ENCODE measurements at regions not wholly inside any gene's neighbourhood (a gene's known extent, or its start where the extent isn't known, plus 50 kb on each side); places are given as distances from the start of the nearest gene placed in this dataset.
"Not testable (repeated sequence)": the region's sequence is repeated elsewhere in the genome, so short reads cannot be mapped to it uniquely, and the experiment has no call there.

DNA sequence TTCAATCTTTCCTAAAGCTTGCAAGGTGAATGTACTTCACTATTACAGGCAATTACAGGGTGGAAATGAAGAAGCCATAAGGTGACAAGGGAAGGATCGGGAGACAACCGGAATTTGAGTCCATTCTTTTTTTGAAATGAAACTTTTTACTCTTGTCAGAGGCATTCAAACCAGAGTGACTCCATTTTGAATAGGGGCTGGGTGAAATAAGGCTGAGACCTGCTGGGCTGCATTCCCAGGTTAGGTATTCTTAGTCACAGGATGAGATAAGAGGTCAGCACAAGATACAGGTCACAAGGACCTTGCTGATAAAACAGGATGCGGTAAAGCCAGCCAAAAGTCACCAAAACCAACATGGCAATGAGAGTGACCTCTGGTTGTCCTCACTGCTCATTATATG, 363.3 kb downstream of the TYW1 start:
- TF ChIP-seq, protein P1, sequence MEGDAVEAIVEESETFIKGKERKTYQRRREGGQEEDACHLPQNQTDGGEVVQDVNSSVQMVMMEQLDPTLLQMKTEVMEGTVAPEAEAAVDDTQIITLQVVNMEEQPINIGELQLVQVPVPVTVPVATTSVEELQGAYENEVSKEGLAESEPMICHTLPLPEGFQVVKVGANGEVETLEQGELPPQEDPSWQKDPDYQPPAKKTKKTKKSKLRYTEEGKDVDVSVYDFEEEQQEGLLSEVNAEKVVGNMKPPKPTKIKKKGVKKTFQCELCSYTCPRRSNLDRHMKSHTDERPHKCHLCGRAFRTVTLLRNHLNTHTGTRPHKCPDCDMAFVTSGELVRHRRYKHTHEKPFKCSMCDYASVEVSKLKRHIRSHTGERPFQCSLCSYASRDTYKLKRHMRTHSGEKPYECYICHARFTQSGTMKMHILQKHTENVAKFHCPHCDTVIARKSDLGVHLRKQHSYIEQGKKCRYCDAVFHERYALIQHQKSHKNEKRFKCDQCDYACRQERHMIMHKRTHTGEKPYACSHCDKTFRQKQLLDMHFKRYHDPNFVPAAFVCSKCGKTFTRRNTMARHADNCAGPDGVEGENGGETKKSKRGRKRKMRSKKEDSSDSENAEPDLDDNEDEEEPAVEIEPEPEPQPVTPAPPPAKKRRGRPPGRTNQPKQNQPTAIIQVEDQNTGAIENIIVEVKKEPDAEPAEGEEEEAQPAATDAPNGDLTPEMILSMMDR (IDR thresholded peaks at IDR 0.05; ENCODE audit: insufficient read depth, low read length, poor library complexity, severe bottlenecking): no peak

DNA sequence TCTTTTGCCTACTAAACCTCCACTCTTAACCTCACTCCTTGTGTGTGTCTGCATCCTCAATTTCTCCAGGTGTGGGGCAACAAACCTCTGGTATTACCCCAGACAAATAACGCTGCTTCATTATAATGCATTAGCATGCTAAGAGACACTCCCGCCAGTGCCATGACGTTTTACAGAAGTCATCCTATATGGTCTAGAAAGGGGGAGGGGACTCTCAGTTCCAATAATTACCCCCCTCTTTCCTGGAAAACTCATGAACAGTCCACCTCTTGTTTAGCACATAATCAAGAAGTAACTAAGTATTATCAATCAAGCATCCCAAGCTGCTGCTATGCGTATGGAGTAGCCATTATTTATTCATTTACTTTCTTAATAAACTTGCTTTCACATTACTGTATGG, 364.5 kb downstream of the TYW1 start:
- Histone ChIP-seq H3K36me3 (ENCODE audit: control insufficient read depth, insufficient read depth, low read length) (no peaks in the 10 kb centered on the region), H3K4me3 (replicated peaks; ENCODE audit: low read depth, low read length) (no peak overlapping the region), H3K27me3 (replicated peaks; ENCODE audit: control insufficient read depth, insufficient read depth, low read length) (no peaks in the 10 kb centered on the region)
- no peak for DNase-seq (ENCODE audit: extremely low read depth, insufficient read length)
- TF ChIP-seq, protein P1 (IDR thresholded peaks at IDR 0.05; ENCODE audit: insufficient read depth, low read length, poor library complexity, severe bottlenecking): no peak

More for the DNA sequence above, 363.3 kb downstream of the TYW1 start:
- Histone ChIP-seq H3K4me3 (replicated peaks; ENCODE audit: low read depth, low read length) (no peak overlapping the region), H3K27me3 (replicated peaks; ENCODE audit: control insufficient read depth, insufficient read depth, low read length) (no peaks in the 10 kb centered on the region), H3K36me3 (ENCODE audit: control insufficient read depth, insufficient read depth, low read length) (no peaks in the 10 kb centered on the region)
- DNase-seq (ENCODE audit: extremely low read depth, insufficient read length): no peak

DNA sequence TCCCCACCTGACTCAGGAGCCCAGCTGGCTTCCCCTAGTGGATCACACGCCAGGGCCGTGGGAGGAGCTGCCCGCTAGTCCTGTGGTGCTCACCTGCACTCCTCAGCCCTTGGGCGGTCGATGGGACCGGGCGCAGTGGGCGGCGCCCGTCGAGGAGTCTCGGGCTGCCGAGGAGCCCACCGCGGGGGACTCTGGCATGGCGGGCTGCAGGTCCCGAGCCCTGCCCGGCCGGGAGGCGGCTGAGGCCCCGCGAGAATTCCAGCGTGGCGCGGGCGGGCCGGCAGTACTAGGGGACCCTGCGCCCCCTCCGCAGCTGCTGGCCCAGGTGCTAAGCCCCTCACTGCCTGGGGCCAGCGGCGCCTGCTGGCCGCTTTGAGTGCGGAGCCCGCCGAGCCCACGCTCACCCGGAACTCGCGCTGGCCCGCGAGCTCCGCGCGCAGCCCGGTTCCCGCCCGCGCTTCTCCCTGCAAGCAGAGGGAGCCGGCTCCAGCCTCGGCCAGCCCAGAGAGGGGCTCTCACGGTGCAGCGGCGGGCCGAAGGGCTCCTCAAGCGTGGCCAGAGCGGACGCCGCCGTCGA, 367.9 kb downstream of the TYW1 start:
- Histone ChIP-seq H3K27me3 (replicated peaks; ENCODE audit: control insufficient read depth, insufficient read depth, low read length) (no peaks in the 10 kb centered on the region), H3K4me3 (replicated peaks; ENCODE audit: low read depth, low read length) (no peak overlapping the region), H3K36me3 (ENCODE audit: control insufficient read depth, insufficient read depth, low read length) (no peaks in the 10 kb centered on the region)
- TF ChIP-seq, protein P1 (IDR thresholded peaks at IDR 0.05; ENCODE audit: insufficient read depth, low read length, poor library complexity, severe bottlenecking): no peak
- DNase-seq (ENCODE audit: extremely low read depth, insufficient read length): no peak

DNA sequence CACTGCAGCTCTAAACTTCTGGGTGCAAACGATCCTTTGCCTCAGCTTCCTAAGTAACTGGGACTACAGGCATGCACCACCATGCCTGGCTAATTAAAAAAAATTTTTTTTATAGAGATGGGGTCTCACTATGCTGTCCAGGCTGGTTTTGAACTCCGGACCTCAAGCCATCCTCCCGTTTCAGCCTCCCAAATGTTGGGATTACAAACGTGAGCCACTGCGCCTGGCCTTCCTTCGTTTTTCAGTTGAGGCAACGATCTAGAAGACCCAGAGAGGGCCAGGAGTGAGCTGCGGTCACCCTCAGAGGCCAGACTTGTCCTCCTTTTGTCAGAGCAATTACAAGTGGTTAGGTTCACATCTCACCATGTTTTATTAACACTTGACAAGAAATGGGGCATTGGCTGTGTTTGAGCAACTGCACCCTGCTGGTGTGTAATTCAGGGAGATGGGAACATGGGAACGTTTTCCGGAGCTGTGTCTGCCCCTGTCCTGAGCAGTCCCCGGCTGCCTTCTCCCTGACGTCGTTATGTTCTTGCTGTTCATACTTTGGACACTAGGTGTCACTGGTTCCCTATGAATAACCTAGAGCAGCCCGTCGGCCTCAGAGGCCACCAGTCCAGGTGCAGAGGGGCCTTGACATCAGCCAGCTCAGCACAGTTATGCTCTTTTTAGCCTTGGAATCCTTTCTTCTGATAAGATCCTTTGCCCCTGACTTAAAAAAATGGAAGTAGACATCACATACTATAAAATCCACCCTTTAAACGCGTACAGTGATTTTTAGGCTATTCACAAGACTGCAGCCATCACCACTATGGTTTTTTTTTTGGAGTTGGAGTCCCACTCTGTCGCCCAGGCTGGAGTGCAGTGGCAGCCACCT, 375.0 kb downstream of the TYW1 start:
- DNase-seq (ENCODE audit: extremely low read depth, insufficient read length): peak; percentile 27
- no peak overlapping the region for H3K4me3 ChIP-seq (replicated peaks; ENCODE audit: low read depth, low read length)
- TF ChIP-seq, protein P1 (IDR thresholded peaks at IDR 0.05; ENCODE audit: insufficient read depth, low read length, poor library complexity, severe bottlenecking): peak; percentile 76
- no peaks in the 10 kb centered on the region for H3K27me3 ChIP-seq (replicated peaks; ENCODE audit: control insufficient read depth, insufficient read depth, low read length)
- H3K36me3 ChIP-seq (ENCODE audit: control insufficient read depth, insufficient read depth, low read length): no peaks in the 10 kb centered on the region

DNA sequence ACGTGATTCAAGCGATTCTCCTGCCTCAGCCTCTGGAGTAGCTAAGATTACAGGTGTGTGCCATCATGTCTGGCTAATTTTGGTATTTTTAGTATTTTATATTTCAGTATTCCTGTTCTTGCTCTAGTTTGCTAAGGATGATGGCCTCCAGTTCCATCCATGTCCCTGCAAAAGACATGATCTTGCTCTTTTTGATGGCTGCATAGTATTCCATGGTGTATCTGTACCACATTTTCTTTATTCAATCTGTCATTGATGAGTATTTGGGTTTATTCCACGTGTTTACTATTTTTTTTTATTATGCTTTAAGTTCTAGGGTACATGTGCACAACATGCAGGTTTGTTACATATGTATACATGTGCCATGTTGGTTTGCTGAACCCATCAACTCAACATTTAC, 376.8 kb downstream of the TYW1 start:
- not testable (repeated sequence) for H3K4me3 ChIP-seq (replicated peaks; ENCODE audit: low read depth, low read length); H3K36me3 ChIP-seq (ENCODE audit: control insufficient read depth, insufficient read depth, low read length); DNase-seq (ENCODE audit: extremely low read depth, insufficient read length); H3K27me3 ChIP-seq (replicated peaks; ENCODE audit: control insufficient read depth, insufficient read depth, low read length)

DNA sequence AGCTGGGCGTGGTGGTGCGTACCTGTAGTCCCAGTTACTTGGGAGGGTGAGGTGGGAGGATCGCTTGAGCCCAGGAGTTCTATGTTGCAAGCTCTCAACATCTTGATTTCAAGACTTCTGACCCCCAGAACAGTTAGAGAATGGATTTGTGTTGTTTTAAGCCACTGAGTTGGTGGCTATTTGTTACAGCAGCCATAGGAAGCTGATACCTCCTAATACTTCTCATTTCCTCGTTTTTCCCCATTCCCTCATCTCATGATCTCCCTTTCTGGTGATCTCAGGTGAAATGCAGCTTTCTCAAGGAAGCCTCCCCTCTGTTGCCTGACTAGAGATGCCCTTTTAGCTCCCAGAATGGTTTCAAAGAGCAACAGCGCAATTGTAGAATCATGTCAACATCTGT, 378.8 kb downstream of the TYW1 start:
- Histone ChIP-seq H3K36me3 (ENCODE audit: control insufficient read depth, insufficient read depth, low read length) (no peaks in the 10 kb centered on the region), H3K4me3 (replicated peaks; ENCODE audit: low read depth, low read length) (no peak overlapping the region), H3K27me3 (replicated peaks; ENCODE audit: control insufficient read depth, insufficient read depth, low read length) (no peaks in the 10 kb centered on the region)
- DNase-seq (ENCODE audit: extremely low read depth, insufficient read length): no peak
- TF ChIP-seq, protein P1 (IDR thresholded peaks at IDR 0.05; ENCODE audit: insufficient read depth, low read length, poor library complexity, severe bottlenecking): no peak

All from GM06990 (cell line).